Body of pancreas (tissue), 4 donors: ENCODE measurements at regions not wholly inside any gene's neighbourhood (a gene's known extent, or its start where the extent isn't known, plus 50 kb on each side); places are given as distances from the start of the nearest gene placed in this dataset.
A peak's percentile ranks its signal among the peaks of the same experiment; 100 is the strongest.

Source experiments
- ATAC-seq: fragments of 150-250 bp; one replicate; pipeline ENCODE4 v1.9.1; 2016
- DNase-seq, 4 donors: peaks; one replicate each; pipeline ENCODE4 v3.0.0-alpha.2; 2019
- H3K27ac ChIP-seq, 4 donors: fragments of 200-600 bp; sonication (generic); 1 replicate in 3 of 4; 2 replicates in 1 of 4; pipeline versions ENCODE4 v1.5.1 to v1.6.1; 2016 to 2019; ENCODE audit warnings: mild to moderate bottlenecking in 1 of 4, mixed read lengths in 1 of 4, moderate library complexity in 1 of 4
- H3K27me3 ChIP-seq, 2 donors: fragments of 200-600 bp; sonication (generic); one replicate each; pipeline ENCODE4 v1.6.0; 2016; ENCODE audit warnings: mild to moderate bottlenecking in 1 of 2
- H3K36me3 ChIP-seq, 2 donors: fragments of 200-600 bp; sonication (generic); replicated peaks in 1 of 2; 2 replicates each; pipeline ENCODE4 v1.5.1; 2016; ENCODE audit warnings: low read depth in 2 of 2; ENCODE audit not compliant: insufficient read depth in 1 of 2
- H3K4me1 ChIP-seq: fragments of 200-600 bp; sonication (generic); one replicate; pipeline ENCODE4 v1.6.0; 2016
- H3K4me3 ChIP-seq, 2 donors: fragments of 200-600 bp; sonication (generic); 1 replicate in 1 of 2; 2 replicates in 1 of 2; pipeline ENCODE4 v1.5.1; 2016 to 2019
- H3K9me3 ChIP-seq, 3 donors: fragments of 200-600 bp; sonication (generic); 1 replicate in 2 of 3; 2 replicates in 1 of 3; pipeline ENCODE4 v1.5.1; 2016
- POLR2A ChIP-seq, 3 donors: fragments of 450-650 bp; IDR thresholded peaks; one replicate each; pipeline ENCODE4 v1.6.1; 2016; ENCODE audit warnings: antibody characterized with exemption in 3 of 3, mild to moderate bottlenecking in 2 of 3
- WGBS, 2 donors: methylation state at CpG; one replicate each; pipeline ENCODE4 v1.1.5; 2017; 5-methylcytosine and 5-hydroxymethylcytosine counted together
- intact Hi-C: fragments of 100-400 bp; cut with DNase I; formaldehyde crosslinking; loops from one replicate; pipeline ENCODE4 v1.15.1; 2023
- TF ChIP-seq, protein P1 (sequence below), 7 experiments: fragments of 450-650 bp in 4 of 7; fragments of 200-600 bp in 3 of 7; sonication (generic) in 3 of 7; IDR thresholded peaks; one replicate each; pipeline ENCODE4 v1.5.1; 2016 to 2019; ENCODE audit warnings: antibody characterized with exemption in 7 of 7

GRCh38 chr2:225156853-225157451, 114.7 kb upstream of the DOCK10 start:
- H3K9me3 ChIP-seq = no peaks in the 10 kb centered on the region
- H3K4me3 ChIP-seq = no peak overlapping the region
- DNase-seq = peak in 3 of 4 donors; percentile 16 to 58 (median 46)
- intact Hi-C loops = no loop called here
- WGBS, 2 donors = 32% methylated on average over 4 of the region's 4 CpGs
- ATAC-seq = peak; percentile 55
- H3K27me3 ChIP-seq = no peaks in the 10 kb centered on the region
- peaks cover 7% of the 10 kb centered on the region for H3K4me1 ChIP-seq
- H3K27ac ChIP-seq = no peak overlapping the region
- TF ChIP-seq POLR2A (IDR thresholded peaks at IDR 0.05) = no peak
- TF ChIP-seq, protein P1, sequence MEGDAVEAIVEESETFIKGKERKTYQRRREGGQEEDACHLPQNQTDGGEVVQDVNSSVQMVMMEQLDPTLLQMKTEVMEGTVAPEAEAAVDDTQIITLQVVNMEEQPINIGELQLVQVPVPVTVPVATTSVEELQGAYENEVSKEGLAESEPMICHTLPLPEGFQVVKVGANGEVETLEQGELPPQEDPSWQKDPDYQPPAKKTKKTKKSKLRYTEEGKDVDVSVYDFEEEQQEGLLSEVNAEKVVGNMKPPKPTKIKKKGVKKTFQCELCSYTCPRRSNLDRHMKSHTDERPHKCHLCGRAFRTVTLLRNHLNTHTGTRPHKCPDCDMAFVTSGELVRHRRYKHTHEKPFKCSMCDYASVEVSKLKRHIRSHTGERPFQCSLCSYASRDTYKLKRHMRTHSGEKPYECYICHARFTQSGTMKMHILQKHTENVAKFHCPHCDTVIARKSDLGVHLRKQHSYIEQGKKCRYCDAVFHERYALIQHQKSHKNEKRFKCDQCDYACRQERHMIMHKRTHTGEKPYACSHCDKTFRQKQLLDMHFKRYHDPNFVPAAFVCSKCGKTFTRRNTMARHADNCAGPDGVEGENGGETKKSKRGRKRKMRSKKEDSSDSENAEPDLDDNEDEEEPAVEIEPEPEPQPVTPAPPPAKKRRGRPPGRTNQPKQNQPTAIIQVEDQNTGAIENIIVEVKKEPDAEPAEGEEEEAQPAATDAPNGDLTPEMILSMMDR (IDR thresholded peaks at IDR 0.05) = no peak
- no peaks in the 10 kb centered on the region for H3K36me3 ChIP-seq

- Histone ChIP-seq H3K27me3 (no peaks in the 10 kb centered on the region), H3K4me1 (no peaks in the 10 kb centered on the region), H3K4me3 (no peak overlapping the region), H3K27ac (no peak overlapping the region), H3K9me3 (no peaks in the 10 kb centered on the region), H3K36me3 (no peaks in the 10 kb centered on the region)
- ATAC-seq (no peak), DNase-seq (no peak)
- no peak for TF ChIP-seq POLR2A (IDR thresholded peaks at IDR 0.05)
- TF ChIP-seq, protein P1 (IDR thresholded peaks at IDR 0.05) = no peak
- intact Hi-C loops = no loop called here
Observed at GRCh38 chr2:225140723-225141122, 98.5 kb upstream of the DOCK10 start.

DNA sequence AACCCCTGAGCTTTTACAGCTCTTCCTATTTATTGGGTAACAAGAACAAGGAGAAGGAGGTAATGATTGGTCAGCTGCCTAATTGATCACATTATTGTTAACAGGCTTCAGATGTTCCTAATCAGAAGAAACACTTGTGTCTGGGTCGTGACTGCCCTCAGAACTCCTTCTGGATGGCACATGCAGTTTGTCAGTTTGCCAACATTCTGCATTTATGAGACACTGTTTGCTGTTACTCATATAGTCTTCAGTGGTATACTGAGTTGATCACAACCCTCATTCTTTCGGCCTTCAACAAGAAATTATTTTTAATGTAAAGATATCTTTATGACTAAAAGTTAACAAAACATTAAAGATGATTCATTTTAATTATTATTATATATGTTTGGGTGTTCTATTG, 95.7 kb upstream of the DOCK10 start:
- H3K27me3 ChIP-seq = no peaks in the 10 kb centered on the region
- no peaks in the 10 kb centered on the region for H3K9me3 ChIP-seq
- TF ChIP-seq POLR2A (IDR thresholded peaks at IDR 0.05) = no peak
- TF ChIP-seq, protein P1 (IDR thresholded peaks at IDR 0.05) = no peak
- ATAC-seq (no peak), DNase-seq (no peak)
- no peaks in the 10 kb centered on the region for H3K4me1 ChIP-seq
- no peak overlapping the region for H3K4me3 ChIP-seq
- H3K36me3 ChIP-seq = no peaks in the 10 kb centered on the region
- H3K27ac ChIP-seq = no peak overlapping the region
- intact Hi-C loops = no loop called here
- WGBS, 2 donors = 57 to 62% methylated on average over 2 of the region's 2 CpGs

- ATAC-seq (no peak), DNase-seq (no peak)
- no peaks in the 10 kb centered on the region for H3K9me3 ChIP-seq
- H3K36me3 ChIP-seq = no peaks in the 10 kb centered on the region
- intact Hi-C loops = no loop called here
- H3K4me1 ChIP-seq = no peaks in the 10 kb centered on the region
- WGBS, 2 donors = 81 to 92% methylated on average over 1 of the region's 1 CpG
- no peak overlapping the region for H3K4me3 ChIP-seq
- TF ChIP-seq, protein P1 (IDR thresholded peaks at IDR 0.05) = no peak
- no peak for TF ChIP-seq POLR2A (IDR thresholded peaks at IDR 0.05)
- no peaks in the 10 kb centered on the region for H3K27me3 ChIP-seq
- H3K27ac ChIP-seq = no peak overlapping the region
Observed at GRCh38 chr2:225136552-225136951, 94.3 kb upstream of the DOCK10 start.

DNA sequence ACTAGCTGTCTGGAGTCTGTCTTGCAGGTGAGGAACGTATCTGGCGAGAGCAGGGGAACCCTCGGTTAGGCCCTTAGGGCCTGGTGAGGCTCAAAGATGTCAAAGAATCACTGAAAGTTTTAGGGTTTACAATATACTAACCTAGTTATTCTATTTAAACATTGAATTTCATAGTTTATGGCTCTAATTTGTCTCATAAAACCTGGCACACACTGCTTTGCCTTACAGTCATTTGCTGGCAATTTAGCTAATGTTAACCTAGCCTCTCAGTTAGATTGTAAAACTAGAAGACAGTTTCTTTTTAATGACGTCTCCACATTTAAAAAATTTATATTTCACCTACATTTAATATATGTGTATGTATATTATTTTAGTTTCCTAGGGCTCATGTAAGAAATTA, 89.6 kb upstream of the DOCK10 start:
- no peak for DNase-seq
- no peak overlapping the region for H3K4me3 ChIP-seq
- H3K36me3 ChIP-seq = no peaks in the 10 kb centered on the region
- 87 to 88% methylated on average over 4 of the region's 4 CpGs for WGBS, 2 donors
- no peaks in the 10 kb centered on the region for H3K9me3 ChIP-seq
- no peaks in the 10 kb centered on the region for H3K4me1 ChIP-seq
- no peak overlapping the region for H3K27ac ChIP-seq
- no peak for ATAC-seq
- no peaks in the 10 kb centered on the region for H3K27me3 ChIP-seq
- intact Hi-C loops = no loop called here
- TF ChIP-seq, protein P1 (IDR thresholded peaks at IDR 0.05) = no peak
- TF ChIP-seq POLR2A (IDR thresholded peaks at IDR 0.05) = no peak
